Esophagus squamous epithelium (tissue), 4 donors: ENCODE measurements at regions not wholly inside any gene's neighbourhood (a gene's known extent, or its start where the extent isn't known, plus 50 kb on each side); places are given as distances from the start of the nearest gene placed in this dataset.

Experiments used
- POLR2A ChIP-seq, 4 donors: fragments of 450-650 bp; IDR thresholded peaks; one replicate each; pipeline ENCODE4 v1.6.1; 2017; ENCODE audit warnings: antibody characterized with exemption in 4 of 4, mild to moderate bottlenecking in 4 of 4, moderate library complexity in 3 of 4
- TF ChIP-seq, protein P1 (sequence below), 6 experiments: fragments of 450-650 bp in 4 of 6; fragments of 200-600 bp in 2 of 6; sonication (generic) in 2 of 6; IDR thresholded peaks; one replicate each; pipeline ENCODE4 v1.5.1; 2016 to 2019; ENCODE audit warnings: antibody characterized with exemption in 6 of 6, mild to moderate bottlenecking in 4 of 6, moderate library complexity in 4 of 6

DNA sequence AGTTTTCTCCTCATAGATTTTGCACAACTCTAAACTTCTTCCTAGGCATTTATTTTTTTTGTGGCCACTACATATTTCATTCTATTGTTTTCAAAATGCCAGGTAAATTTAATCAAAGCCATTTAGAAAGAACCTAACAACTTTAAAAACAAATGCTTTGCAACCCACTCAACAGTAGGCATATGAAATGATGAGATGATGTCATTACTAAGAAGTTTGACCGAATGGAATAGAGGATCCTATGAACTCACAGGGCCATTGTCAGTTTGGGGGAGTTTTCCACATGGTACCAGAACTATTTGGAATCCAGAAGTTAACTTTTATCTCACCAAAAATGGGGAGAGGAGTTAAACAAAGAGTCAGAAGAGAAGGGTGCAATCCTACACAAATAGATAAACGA is 100.7 kb upstream of the INHBA start:
- no peak for TF ChIP-seq POLR2A (IDR thresholded peaks at IDR 0.05)
- TF ChIP-seq, protein P1, sequence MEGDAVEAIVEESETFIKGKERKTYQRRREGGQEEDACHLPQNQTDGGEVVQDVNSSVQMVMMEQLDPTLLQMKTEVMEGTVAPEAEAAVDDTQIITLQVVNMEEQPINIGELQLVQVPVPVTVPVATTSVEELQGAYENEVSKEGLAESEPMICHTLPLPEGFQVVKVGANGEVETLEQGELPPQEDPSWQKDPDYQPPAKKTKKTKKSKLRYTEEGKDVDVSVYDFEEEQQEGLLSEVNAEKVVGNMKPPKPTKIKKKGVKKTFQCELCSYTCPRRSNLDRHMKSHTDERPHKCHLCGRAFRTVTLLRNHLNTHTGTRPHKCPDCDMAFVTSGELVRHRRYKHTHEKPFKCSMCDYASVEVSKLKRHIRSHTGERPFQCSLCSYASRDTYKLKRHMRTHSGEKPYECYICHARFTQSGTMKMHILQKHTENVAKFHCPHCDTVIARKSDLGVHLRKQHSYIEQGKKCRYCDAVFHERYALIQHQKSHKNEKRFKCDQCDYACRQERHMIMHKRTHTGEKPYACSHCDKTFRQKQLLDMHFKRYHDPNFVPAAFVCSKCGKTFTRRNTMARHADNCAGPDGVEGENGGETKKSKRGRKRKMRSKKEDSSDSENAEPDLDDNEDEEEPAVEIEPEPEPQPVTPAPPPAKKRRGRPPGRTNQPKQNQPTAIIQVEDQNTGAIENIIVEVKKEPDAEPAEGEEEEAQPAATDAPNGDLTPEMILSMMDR (IDR thresholded peaks at IDR 0.05), result no peak
